Thymus (tissue), 11 donors: ENCODE measurements at regions not wholly inside any gene's neighbourhood (a gene's known extent, or its start where the extent isn't known, plus 50 kb on each side); places are given as distances from the start of the nearest gene placed in this dataset.

Experiments
- DNase-seq, 9 donors: peaks; one replicate each; pipeline ENCODE4 v3.0.0-alpha.2; 2013; ENCODE audit warnings: low spot score in 9 of 9, low read depth in 6 of 9, missing footprints in 1 of 9
- H3K27ac ChIP-seq, 2 donors: one replicate each; pipeline ENCODE4 v1.5.1; 2013; ENCODE audit warnings: control low read depth in 1 of 2, low read depth in 1 of 2, low read length in 1 of 2, mild to moderate bottlenecking in 1 of 2, moderate library complexity in 1 of 2
- H3K27me3 ChIP-seq, 2 donors: one replicate each; pipeline ENCODE4 v1.5.1; 2013; ENCODE audit warnings: low read length in 1 of 2; ENCODE audit not compliant: control insufficient read depth in 2 of 2, insufficient read depth in 1 of 2
- H3K36me3 ChIP-seq, 2 donors: one replicate each; pipeline ENCODE4 v1.5.1; 2013; ENCODE audit warnings: low read length in 1 of 2, mild to moderate bottlenecking in 1 of 2, moderate library complexity in 1 of 2; ENCODE audit not compliant: control insufficient read depth in 2 of 2, insufficient read depth in 2 of 2
- H3K4me1 ChIP-seq, 2 donors: one replicate each; pipeline ENCODE4 v1.5.1; 2013; ENCODE audit warnings: low read length in 2 of 2; ENCODE audit not compliant: control insufficient read depth in 2 of 2, insufficient read depth in 2 of 2
- H3K4me3 ChIP-seq, 2 donors: one replicate each; pipeline ENCODE4 v1.5.1; 2013; ENCODE audit warnings: low read length in 2 of 2, control low read depth in 1 of 2, mild to moderate bottlenecking in 1 of 2
- H3K9me3 ChIP-seq, 2 donors: one replicate each; pipeline ENCODE4 v1.5.1; 2013; ENCODE audit warnings: low read length in 1 of 2, mild to moderate bottlenecking in 1 of 2; ENCODE audit not compliant: control insufficient read depth in 2 of 2, insufficient read depth in 1 of 2
- WGBS: extraction: QIAGEN DNeasy Blood & Tissue Kit; methylation state at CpG from one replicate; pipeline ENCODE4 v1.1.7; 2013; 5-methylcytosine and 5-hydroxymethylcytosine counted together
- donor health status: healthy.

DNA sequence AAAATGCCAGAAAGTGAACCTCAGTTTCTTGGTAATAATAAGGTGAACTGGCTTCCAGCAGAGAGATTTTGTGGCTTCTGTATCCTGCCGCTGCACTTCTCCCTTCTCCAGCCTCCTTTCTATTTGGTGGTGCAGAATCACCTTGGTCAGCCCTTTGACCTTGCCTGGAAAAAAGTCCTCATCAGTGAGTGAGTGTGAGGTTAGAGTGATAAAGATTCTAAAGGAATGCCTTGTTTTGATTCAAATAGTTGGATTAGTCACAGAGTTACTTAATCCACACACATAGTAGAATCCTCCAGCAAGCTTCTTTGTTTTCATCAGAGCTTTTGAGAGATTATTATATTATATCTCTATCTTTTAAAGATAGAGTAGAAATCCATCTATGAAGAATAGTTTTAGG, 140.9 kb downstream of the KCNRG start:
- Histone ChIP-seq H3K27ac (no peak overlapping the region), H3K27me3 (no peaks in the 10 kb centered on the region), H3K36me3 (no peaks in the 10 kb centered on the region), H3K4me1 (peaks cover 4 to 11% of the 10 kb centered on the region in 2 donors), H3K4me3 (no peak overlapping the region), H3K9me3 (no peaks in the 10 kb centered on the region)
- DNase-seq = no peak
- 97% methylated on average over 1 of the region's 1 CpG for WGBS

DNA sequence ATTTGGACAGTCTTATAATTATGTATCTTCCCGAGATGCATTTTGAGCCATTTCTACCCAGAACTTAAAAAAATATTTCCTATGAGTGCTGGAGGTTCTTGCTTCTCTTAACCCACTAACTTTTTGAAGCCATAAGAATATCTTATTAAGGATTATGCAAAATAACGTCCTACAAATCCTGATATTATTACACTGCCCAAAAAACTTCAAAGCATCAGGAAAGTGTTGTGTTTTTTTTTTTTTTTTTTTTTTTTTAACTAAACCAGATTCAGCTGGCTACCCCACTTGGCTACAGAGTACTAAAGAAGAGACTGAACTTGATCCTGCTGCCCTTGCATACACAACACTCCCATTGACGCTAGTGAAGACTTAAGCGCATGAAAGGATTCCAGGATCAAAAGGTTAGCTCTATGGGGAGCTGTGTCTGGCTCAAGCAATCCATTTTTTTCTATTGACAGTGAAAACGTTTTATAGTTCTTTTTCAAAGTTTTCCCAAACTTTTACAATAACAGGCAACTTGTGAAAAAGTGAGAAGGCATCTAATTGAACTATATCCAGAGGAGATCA, 141.4 kb downstream of the KCNRG start:
- no peaks in the 10 kb centered on the region for H3K9me3 ChIP-seq
- no peak for DNase-seq
- peaks cover 4 to 11% of the 10 kb centered on the region in 2 donors for H3K4me1 ChIP-seq
- no peaks in the 10 kb centered on the region for H3K27me3 ChIP-seq
- H3K4me3 ChIP-seq = no peak overlapping the region
- 87% methylated on average over 5 of the region's 5 CpGs for WGBS
- H3K36me3 ChIP-seq = no peaks in the 10 kb centered on the region
- H3K27ac ChIP-seq = no peak overlapping the region

DNA sequence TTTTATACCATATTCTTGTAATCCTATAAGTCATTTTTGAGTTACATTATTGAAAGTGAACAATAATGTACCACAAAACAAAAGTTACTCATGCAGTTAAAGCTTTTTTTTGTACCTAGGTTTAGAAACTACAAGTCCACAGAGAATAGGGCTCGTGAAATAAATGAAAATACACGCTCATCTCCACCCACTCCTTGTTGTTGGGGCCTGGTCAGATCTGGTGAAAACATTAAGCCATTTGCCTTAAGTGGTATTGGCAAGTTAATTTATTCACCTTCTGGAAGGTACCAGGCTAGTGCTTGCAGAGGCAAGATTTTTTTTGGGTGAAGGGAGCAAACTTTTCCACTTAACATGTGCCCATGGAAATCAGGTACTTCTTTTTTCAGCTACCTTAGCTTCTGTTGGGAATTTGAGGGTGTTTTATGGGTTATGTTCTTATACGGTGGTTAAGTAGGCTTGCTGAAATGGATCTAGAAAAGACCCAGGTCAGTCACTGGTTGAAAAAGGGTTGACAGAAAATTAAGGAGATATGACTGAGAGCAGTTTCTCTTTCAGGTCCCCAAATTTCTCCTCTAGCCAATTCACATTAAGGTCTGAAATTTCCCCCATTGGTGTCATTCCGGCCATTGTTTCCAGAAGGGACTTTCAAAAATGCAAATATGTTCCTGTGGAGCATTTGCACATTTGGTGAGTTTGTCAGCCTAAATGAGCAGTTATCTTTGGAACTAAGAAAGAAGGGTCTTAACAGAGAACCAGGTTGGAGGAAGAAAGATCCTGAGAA, 143.3 kb downstream of the KCNRG start:
- Histone ChIP-seq H3K27ac (no peak overlapping the region), H3K36me3 (no peaks in the 10 kb centered on the region), H3K4me3 (no peak overlapping the region), H3K4me1 (peaks cover 4 to 8% of the 10 kb centered on the region in 2 donors), H3K27me3 (no peaks in the 10 kb centered on the region), H3K9me3 (no peaks in the 10 kb centered on the region)
- 85% methylated on average over 4 of the region's 4 CpGs for WGBS
- no peak for DNase-seq

DNA sequence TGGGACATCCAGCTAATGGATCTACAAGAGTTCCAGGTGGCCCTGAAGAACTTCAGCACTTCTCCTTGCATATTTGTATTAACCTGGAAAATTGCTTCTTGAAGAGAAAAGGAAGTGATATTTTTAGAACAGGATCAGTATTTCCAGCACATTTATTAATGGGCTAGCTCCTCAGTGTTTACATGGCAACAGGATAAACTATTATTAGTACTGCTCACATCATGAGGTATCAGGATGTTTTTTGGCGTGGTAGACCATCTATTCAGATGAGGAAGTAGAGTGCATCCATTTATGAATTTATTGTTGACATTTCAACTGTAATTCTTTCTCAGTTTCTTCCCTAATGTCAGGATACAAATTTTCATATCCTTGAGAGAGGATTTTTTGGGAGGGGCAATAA, 144.4 kb downstream of the KCNRG start:
- Histone ChIP-seq H3K4me1 (peaks cover 4 to 8% of the 10 kb centered on the region in 2 donors), H3K36me3 (no peaks in the 10 kb centered on the region), H3K27me3 (no peaks in the 10 kb centered on the region), H3K9me3 (no peaks in the 10 kb centered on the region), H3K4me3 (no peak overlapping the region), H3K27ac (no peak overlapping the region)
- DNase-seq = no peak
- 47% methylated on average over 1 of the region's 1 CpG for WGBS

DNA sequence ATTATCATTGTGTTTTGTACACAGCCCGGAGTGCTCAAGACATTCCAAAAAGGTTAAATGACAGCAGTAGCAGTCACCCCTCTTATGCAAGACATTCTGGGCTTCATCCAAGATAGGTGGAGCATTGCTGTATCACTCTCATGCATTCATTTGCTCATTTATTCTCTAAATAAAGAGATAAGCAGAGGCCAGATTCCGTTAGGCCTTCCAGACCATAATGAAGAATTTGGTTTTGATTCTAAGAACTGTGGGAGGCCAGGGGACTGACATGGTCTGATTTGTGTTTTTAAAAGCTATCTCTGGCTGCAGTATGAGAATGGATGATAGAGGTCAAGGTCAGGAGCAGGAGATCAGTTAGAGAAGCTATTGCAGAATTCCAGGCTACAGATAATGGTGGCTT, 145.8 kb downstream of the KCNRG start:
- H3K9me3 ChIP-seq = no peaks in the 10 kb centered on the region
- H3K36me3 ChIP-seq = no peaks in the 10 kb centered on the region
- DNase-seq = no peak

DNA sequence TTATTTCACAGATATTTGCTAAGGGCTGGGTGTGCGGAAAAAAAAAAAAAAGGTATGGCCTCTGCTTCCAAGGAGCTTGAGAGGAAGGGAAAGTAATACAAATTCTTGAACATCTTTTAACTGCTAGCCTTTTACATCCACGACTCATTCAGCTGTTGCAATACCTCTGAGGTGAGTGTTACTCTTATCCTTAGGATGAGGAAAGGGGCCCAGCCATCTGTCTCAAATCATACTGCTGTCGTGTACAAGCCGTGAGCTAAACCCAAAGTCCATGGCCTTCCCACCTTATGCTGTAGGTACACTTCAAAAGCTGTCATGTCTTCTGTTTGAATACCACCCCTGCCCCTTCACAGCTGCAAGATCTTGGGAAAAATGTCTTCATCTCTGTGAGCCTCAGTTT, 146.8 kb downstream of the KCNRG start:
- peaks cover 4 to 8% of the 10 kb centered on the region in 2 donors for H3K4me1 ChIP-seq
- WGBS = 98% methylated on average over 4 of the region's 4 CpGs
- no peaks in the 10 kb centered on the region for H3K36me3 ChIP-seq
- DNase-seq = no peak
- H3K27me3 ChIP-seq = no peaks in the 10 kb centered on the region
- no peaks in the 10 kb centered on the region for H3K9me3 ChIP-seq
- H3K4me3 ChIP-seq = no peak overlapping the region
- H3K27ac ChIP-seq = no peak overlapping the region

More for the DNA sequence above, 145.8 kb downstream of the KCNRG start:
- 96% methylated on average over 2 of the region's 2 CpGs for WGBS
- Histone ChIP-seq H3K4me1 (peaks cover 4 to 8% of the 10 kb centered on the region in 2 donors), H3K27me3 (no peaks in the 10 kb centered on the region), H3K27ac (no peak overlapping the region), H3K4me3 (no peak overlapping the region)

DNA sequence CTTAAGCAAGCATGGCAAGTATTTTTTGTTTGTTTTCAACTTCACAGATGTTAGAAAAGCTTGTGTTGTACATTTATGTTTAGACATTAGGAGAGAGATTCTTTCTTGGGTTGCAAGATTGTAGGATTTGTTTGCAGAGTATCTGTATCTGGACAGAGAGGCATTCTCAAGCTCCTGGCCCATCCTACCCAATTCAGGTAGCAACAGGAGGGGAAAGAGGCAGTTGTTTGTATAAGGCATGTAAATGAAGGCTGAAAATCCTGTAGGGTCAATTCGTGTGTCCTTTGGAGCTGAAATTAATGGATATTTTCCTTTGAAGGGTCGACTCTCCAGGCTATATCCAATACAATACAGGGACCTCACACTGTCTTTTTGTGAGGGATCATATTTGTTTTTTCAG, 147.3 kb downstream of the KCNRG start:
- Histone ChIP-seq H3K27ac (no peak overlapping the region), H3K9me3 (no peaks in the 10 kb centered on the region), H3K36me3 (no peaks in the 10 kb centered on the region), H3K27me3 (no peaks in the 10 kb centered on the region), H3K4me3 (no peak overlapping the region), H3K4me1 (peaks cover 4 to 8% of the 10 kb centered on the region in 2 donors)
- no peak for DNase-seq
- WGBS = 90% methylated on average over 2 of the region's 2 CpGs

DNA sequence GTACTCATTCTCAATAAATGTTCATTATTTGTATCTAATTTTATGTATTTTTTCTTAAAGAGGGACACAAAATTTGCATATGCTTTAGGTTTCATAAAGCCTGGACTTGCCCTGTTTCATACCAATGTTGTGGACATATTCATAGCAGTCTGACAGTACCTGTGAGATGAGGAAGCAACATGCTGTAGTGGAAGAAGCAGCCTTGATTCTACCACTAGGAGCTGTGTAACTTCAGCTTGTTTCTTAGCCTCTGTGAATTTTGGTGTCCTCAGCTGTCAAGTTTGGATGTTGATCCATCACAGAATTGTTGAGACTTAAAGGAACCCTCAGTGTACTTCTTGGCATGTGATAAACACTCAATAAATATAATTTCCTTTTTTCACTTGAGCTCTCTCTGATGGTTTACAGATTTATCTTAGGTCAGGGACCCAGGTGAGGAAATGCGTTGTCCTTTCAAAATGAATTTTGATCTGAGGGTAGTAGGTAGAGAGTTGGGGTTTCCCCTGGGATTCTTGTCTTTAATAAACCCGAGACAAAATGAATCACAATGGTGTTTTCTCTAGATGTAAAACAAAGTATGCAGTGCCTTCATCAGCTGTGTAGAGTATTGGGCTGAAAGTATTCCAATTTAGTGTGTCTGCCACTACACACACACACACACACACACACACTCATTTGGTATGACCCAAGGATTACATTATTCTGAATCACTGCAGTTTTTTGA, 152.1 kb downstream of the KCNRG start:
- no peaks in the 10 kb centered on the region for H3K27me3 ChIP-seq
- H3K4me3 ChIP-seq = no peak overlapping the region
- H3K27ac ChIP-seq = no peak overlapping the region
- no peaks in the 10 kb centered on the region for H3K4me1 ChIP-seq
- DNase-seq = no peak
- H3K36me3 ChIP-seq = no peaks in the 10 kb centered on the region
- WGBS = 91% methylated on average over 2 of the region's 2 CpGs
- H3K9me3 ChIP-seq = no peaks in the 10 kb centered on the region

DNA sequence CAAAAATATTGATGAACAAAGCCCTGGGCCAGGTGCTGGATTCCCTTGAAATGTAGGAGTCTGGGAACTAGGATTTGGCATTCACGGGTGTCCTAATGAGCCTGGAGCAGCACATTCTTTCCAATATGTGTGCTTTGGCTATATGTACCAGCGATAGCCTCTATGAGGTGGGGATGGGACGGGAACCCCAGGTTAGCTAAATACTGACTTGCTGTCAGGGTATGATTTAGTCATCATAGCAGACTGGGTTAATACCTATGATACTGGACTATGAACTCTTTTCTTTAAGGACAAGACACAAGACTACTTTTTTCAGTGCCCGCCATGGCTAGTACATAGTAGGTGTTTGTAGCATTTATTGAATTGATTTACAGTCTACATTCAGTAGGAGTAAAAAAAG, 152.7 kb downstream of the KCNRG start:
- no peak overlapping the region for H3K27ac ChIP-seq
- DNase-seq = no peak
- H3K4me1 ChIP-seq = no peaks in the 10 kb centered on the region
- H3K4me3 ChIP-seq = no peak overlapping the region
- no peaks in the 10 kb centered on the region for H3K9me3 ChIP-seq
- no peaks in the 10 kb centered on the region for H3K27me3 ChIP-seq
- H3K36me3 ChIP-seq = no peaks in the 10 kb centered on the region
- WGBS = 98% methylated on average over 4 of the region's 4 CpGs
